ENCODE measurements at regions not wholly inside any gene's neighbourhood (a gene's known extent, or its start where the extent isn't known, plus 50 kb on each side); places are given as distances from the start of the nearest gene placed in this dataset.

- no peak for ATAC-seq
- no peak for TF ChIP-seq CSDC2 (CRISPR knock-in tag; IDR thresholded peaks at IDR 0.05)
Observed at GRCh38 chr16:6672507-6672906, 660.1 kb upstream of the RBFOX1 start.

- ATAC-seq = no peak
- TF ChIP-seq GLIS3 (CRISPR knock-in tag; IDR thresholded peaks at IDR 0.05) (no peak), CSRNP3 (CRISPR knock-in tag; IDR thresholded peaks at IDR 0.05) (no peak), PPARA (CRISPR knock-in tag; IDR thresholded peaks at IDR 0.05; ENCODE audit: borderline replicate concordance) (no peak), OSR1 (CRISPR knock-in tag; IDR thresholded peaks at IDR 0.05) (no peak), RARB (CRISPR knock-in tag; IDR thresholded peaks at IDR 0.05) (no peak)
- TF ChIP-seq, protein P1, sequence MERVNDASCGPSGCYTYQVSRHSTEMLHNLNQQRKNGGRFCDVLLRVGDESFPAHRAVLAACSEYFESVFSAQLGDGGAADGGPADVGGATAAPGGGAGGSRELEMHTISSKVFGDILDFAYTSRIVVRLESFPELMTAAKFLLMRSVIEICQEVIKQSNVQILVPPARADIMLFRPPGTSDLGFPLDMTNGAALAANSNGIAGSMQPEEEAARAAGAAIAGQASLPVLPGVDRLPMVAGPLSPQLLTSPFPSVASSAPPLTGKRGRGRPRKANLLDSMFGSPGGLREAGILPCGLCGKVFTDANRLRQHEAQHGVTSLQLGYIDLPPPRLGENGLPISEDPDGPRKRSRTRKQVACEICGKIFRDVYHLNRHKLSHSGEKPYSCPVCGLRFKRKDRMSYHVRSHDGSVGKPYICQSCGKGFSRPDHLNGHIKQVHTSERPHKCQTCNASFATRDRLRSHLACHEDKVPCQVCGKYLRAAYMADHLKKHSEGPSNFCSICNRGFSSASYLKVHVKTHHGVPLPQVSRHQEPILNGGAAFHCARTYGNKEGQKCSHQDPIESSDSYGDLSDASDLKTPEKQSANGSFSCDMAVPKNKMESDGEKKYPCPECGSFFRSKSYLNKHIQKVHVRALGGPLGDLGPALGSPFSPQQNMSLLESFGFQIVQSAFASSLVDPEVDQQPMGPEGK (CRISPR knock-in tag; IDR thresholded peaks at IDR 0.05; ENCODE audit: borderline replicate concordance) = no peak
Observed at GRCh38 chr16:6667393-6667792, 665.3 kb upstream of the RBFOX1 start.

DNA sequence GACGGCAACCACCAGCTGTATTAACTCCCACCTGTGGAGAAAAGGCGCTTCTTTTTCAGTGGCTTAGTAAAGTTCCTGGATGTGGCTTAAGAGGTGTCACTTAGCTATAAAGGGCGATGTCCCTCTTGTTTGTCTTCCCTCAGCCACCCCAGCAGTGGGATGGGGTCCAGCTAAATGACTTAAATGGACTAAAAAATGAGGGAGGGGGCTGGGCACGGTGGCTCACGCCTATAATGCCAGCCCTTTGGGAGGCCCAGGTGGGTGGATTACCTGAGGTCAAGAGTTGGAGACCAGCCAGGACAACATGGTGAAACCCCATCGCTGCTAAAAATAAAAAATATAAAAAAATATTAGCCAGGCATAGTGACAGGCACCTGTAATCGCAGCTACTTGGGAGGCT lies 667.5 kb upstream of the RBFOX1 start:
- no peak for ATAC-seq
- TF ChIP-seq OSR1 (CRISPR knock-in tag; IDR thresholded peaks at IDR 0.05) (no peak), CSDC2 (CRISPR knock-in tag; IDR thresholded peaks at IDR 0.05) (no peak), TCF4 (CRISPR knock-in tag; IDR thresholded peaks at IDR 0.05; ENCODE audit: borderline replicate concordance) (no peak), TOX (CRISPR knock-in tag; IDR thresholded peaks at IDR 0.05; ENCODE audit: borderline replicate concordance) (no peak), ZFP3 (CRISPR knock-in tag; IDR thresholded peaks at IDR 0.05) (no peak), RARB (CRISPR knock-in tag; IDR thresholded peaks at IDR 0.05) (no peak), ZNF70 (CRISPR knock-in tag; IDR thresholded peaks at IDR 0.05) (no peak), ZFP30 (CRISPR knock-in tag; IDR thresholded peaks at IDR 0.05) (no peak), CREB5 (CRISPR knock-in tag; IDR thresholded peaks at IDR 0.05; ENCODE audit: low read depth) (no peak), PPARA (CRISPR knock-in tag; IDR thresholded peaks at IDR 0.05; ENCODE audit: borderline replicate concordance) (no peak), ISL1 (CRISPR knock-in tag; IDR thresholded peaks at IDR 0.05) (no peak), ZNF565 (CRISPR knock-in tag; conservative IDR thresholded peaks at IDR 0.05; ENCODE audit: low read depth) (no peak), ZC3H10 (CRISPR knock-in tag; IDR thresholded peaks at IDR 0.05) (no peak), TSHZ2 (CRISPR knock-in tag; IDR thresholded peaks at IDR 0.05) (no peak), ARNTL (CRISPR knock-in tag; IDR thresholded peaks at IDR 0.05; ENCODE audit: borderline replicate concordance, low read depth) (no peak)
- TF ChIP-seq, protein P1 (CRISPR knock-in tag; IDR thresholded peaks at IDR 0.05; ENCODE audit: borderline replicate concordance) = no peak

DNA sequence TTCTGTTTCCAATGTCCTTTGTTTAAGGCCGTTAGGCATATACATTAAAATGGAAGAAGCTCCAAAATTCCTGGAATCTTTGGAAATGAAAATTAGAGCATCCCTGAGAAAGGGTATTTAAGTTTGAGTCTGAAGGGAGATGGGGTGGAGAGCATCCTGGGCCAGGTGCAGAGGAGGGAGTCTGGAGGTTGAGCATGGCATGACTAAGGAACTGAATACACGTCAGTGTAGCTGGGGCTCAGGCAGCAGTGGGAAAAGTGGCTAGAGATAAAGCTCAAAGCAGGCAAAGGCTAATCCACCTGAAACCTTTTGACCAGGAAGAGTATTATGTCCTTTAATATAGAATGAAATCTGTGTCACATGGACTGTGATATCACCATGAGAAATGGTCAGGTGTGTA lies 669.0 kb upstream of the RBFOX1 start:
- TF ChIP-seq ZFP3 (CRISPR knock-in tag; IDR thresholded peaks at IDR 0.05) = no peak
- TF ChIP-seq ARNTL (CRISPR knock-in tag; IDR thresholded peaks at IDR 0.05; ENCODE audit: borderline replicate concordance, low read depth) = no peak
- no peak for TF ChIP-seq GLIS3 (CRISPR knock-in tag; IDR thresholded peaks at IDR 0.05)
- no peak for TF ChIP-seq ISL1 (CRISPR knock-in tag; IDR thresholded peaks at IDR 0.05)
- no peak for TF ChIP-seq ZFP30 (CRISPR knock-in tag; IDR thresholded peaks at IDR 0.05)
- no peak for TF ChIP-seq CREB5 (CRISPR knock-in tag; IDR thresholded peaks at IDR 0.05; ENCODE audit: low read depth)
- no peak for TF ChIP-seq BACH2 (CRISPR knock-in tag; IDR thresholded peaks at IDR 0.05; ENCODE audit: borderline replicate concordance)
- no peak for ATAC-seq

All from SK-N-SH treated with all-trans-retinoic acid at 6 μM for 48 hours (cell line).